ENCODE measurements at regions not wholly inside any gene's neighbourhood (a gene's known extent, or its start where the extent isn't known, plus 50 kb on each side); places are given as distances from the start of the nearest gene placed in this dataset.
"Not testable (repeated sequence)": the region's sequence is repeated elsewhere in the genome, so short reads cannot be mapped to it uniquely, and the experiment has no call there.

- H3K4me2 ChIP-seq (ENCODE audit: insufficient read depth, low read length, poor library complexity, severe bottlenecking); H2AFZ ChIP-seq (ENCODE audit: low read length); H3K27ac ChIP-seq (replicated peaks; ENCODE audit: low read length); H4K91ac ChIP-seq (ENCODE audit: low read depth, low read length, poor library complexity); H3K14ac ChIP-seq (ENCODE audit: low read length); H4K8ac ChIP-seq (ENCODE audit: low read depth, low read length); DNase-seq (ENCODE audit: low spot score); H2BK12ac ChIP-seq (ENCODE audit: low read length); H3K9me3 ChIP-seq (replicated peaks in 1 of 2; ENCODE audit: control insufficient read depth in 2 of 2, insufficient read depth in 1 of 2, low read depth in 1 of 2, low read length in 2 of 2); H3K18ac ChIP-seq (ENCODE audit: low read length); H3K36me3 ChIP-seq (replicated peaks in 1 of 2; ENCODE audit: control insufficient read depth in 2 of 2, insufficient read depth in 2 of 2, low read length in 2 of 2); H2BK5ac ChIP-seq (ENCODE audit: low read length); H2AK5ac ChIP-seq (ENCODE audit: low read depth, low read length); H3K23ac ChIP-seq (ENCODE audit: low read depth, low read length, poor library complexity); H3K4me3 ChIP-seq (ENCODE audit: low read length in 2 of 2); H2BK120ac ChIP-seq (ENCODE audit: low read depth, low read length); H3K4ac ChIP-seq (ENCODE audit: low read length); H3K79me1 ChIP-seq (ENCODE audit: low read depth, low read length); H3K4me1 ChIP-seq (ENCODE audit: control insufficient read depth in 2 of 2, insufficient read depth in 1 of 2, low read depth in 1 of 2, low read length in 2 of 2); H2BK15ac ChIP-seq (ENCODE audit: low read length); H3K9ac ChIP-seq (ENCODE audit: low read depth, low read length, poor library complexity); H3K27me3 ChIP-seq (ENCODE audit: control insufficient read depth in 3 of 3, insufficient read depth in 3 of 3, low read depth in 1 of 3, low read length in 3 of 3): not testable (repeated sequence)
These were observed 459.6 kb downstream of the CDH11 start for GRCh38 chr16:64662312-64662711.

- no peak overlapping the region for H2BK120ac ChIP-seq (ENCODE audit: low read depth, low read length)
- H3K4me2 ChIP-seq (ENCODE audit: insufficient read depth, low read length, poor library complexity, severe bottlenecking) = no peak overlapping the region
- H4K91ac ChIP-seq (ENCODE audit: low read depth, low read length, poor library complexity) = no peak overlapping the region
- WGBS, 2 donors (ENCODE audit: extremely low coverage in 2 of 2, insufficient read length in 2 of 2, insufficient replicate concordance in 1 of 2) = no CpG with 5 or more reads among the region's 1 CpG
- no peak overlapping the region for H2BK12ac ChIP-seq (ENCODE audit: low read length)
- no peak overlapping the region for H2BK15ac ChIP-seq (ENCODE audit: low read length)
- H3K4me3 ChIP-seq (ENCODE audit: low read length in 2 of 2) = no peak overlapping the region
- no peak overlapping the region for H3K23ac ChIP-seq (ENCODE audit: low read depth, low read length, poor library complexity)
- H2BK5ac ChIP-seq (ENCODE audit: low read length) = no peak overlapping the region
- H3K79me1 ChIP-seq (ENCODE audit: low read depth, low read length) = no peaks in the 10 kb centered on the region
- no peaks in the 10 kb centered on the region for H3K9me3 ChIP-seq (replicated peaks in 1 of 2; ENCODE audit: control insufficient read depth in 2 of 2, insufficient read depth in 1 of 2, low read depth in 1 of 2, low read length in 2 of 2)
- no peak overlapping the region for H2AFZ ChIP-seq (ENCODE audit: low read length)
- H3K9ac ChIP-seq (ENCODE audit: low read depth, low read length, poor library complexity) = no peak overlapping the region
- H2AK5ac ChIP-seq (ENCODE audit: low read depth, low read length) = no peak overlapping the region
- no peak overlapping the region for H4K8ac ChIP-seq (ENCODE audit: low read depth, low read length)
- H3K14ac ChIP-seq (ENCODE audit: low read length) = no peak overlapping the region
- H3K36me3 ChIP-seq (replicated peaks in 1 of 2; ENCODE audit: control insufficient read depth in 2 of 2, insufficient read depth in 2 of 2, low read length in 2 of 2) = no peaks in the 10 kb centered on the region
- H3K27ac ChIP-seq (replicated peaks; ENCODE audit: low read length) = no peak overlapping the region
- no peaks in the 10 kb centered on the region for H3K4me1 ChIP-seq (ENCODE audit: control insufficient read depth in 2 of 2, insufficient read depth in 1 of 2, low read depth in 1 of 2, low read length in 2 of 2)
- H3K4ac ChIP-seq (ENCODE audit: low read length) = no peak overlapping the region
- H3K27me3 ChIP-seq (ENCODE audit: control insufficient read depth in 3 of 3, insufficient read depth in 3 of 3, low read depth in 1 of 3, low read length in 3 of 3) = no peaks in the 10 kb centered on the region
- DNase-seq (ENCODE audit: low spot score) = no peak
- H3K18ac ChIP-seq (ENCODE audit: low read length) = no peak overlapping the region
These were observed 462.0 kb downstream of the CDH11 start for GRCh38 chr16:64659866-64660265.

- Histone ChIP-seq H2AK5ac (ENCODE audit: low read depth, low read length) (no peak overlapping the region), H3K27me3 (ENCODE audit: control insufficient read depth in 3 of 3, insufficient read depth in 3 of 3, low read depth in 1 of 3, low read length in 3 of 3) (no peaks in the 10 kb centered on the region), H3K14ac (ENCODE audit: low read length) (no peak overlapping the region), H4K91ac (ENCODE audit: low read depth, low read length, poor library complexity) (no peak overlapping the region), H3K4me3 (ENCODE audit: low read length in 2 of 2) (no peak overlapping the region), H3K4me2 (ENCODE audit: insufficient read depth, low read length, poor library complexity, severe bottlenecking) (no peak overlapping the region), H2BK12ac (ENCODE audit: low read length) (no peak overlapping the region), H3K36me3 (replicated peaks in 1 of 2; ENCODE audit: control insufficient read depth in 2 of 2, insufficient read depth in 2 of 2, low read length in 2 of 2) (no peaks in the 10 kb centered on the region), H3K4ac (ENCODE audit: low read length) (no peak overlapping the region), H3K9ac (ENCODE audit: low read depth, low read length, poor library complexity) (no peak overlapping the region), H3K27ac (replicated peaks; ENCODE audit: low read length) (no peak overlapping the region), H2AFZ (ENCODE audit: low read length) (no peak overlapping the region), H2BK120ac (ENCODE audit: low read depth, low read length) (no peak overlapping the region), H3K4me1 (ENCODE audit: control insufficient read depth in 2 of 2, insufficient read depth in 1 of 2, low read depth in 1 of 2, low read length in 2 of 2) (no peaks in the 10 kb centered on the region), H3K79me1 (ENCODE audit: low read depth, low read length) (no peaks in the 10 kb centered on the region), H3K18ac (ENCODE audit: low read length) (no peak overlapping the region), H3K9me3 (replicated peaks in 1 of 2; ENCODE audit: control insufficient read depth in 2 of 2, insufficient read depth in 1 of 2, low read depth in 1 of 2, low read length in 2 of 2) (no peaks in the 10 kb centered on the region), H2BK5ac (ENCODE audit: low read length) (no peak overlapping the region), H3K23ac (ENCODE audit: low read depth, low read length, poor library complexity) (no peak overlapping the region), H2BK15ac (ENCODE audit: low read length) (no peak overlapping the region), H4K8ac (ENCODE audit: low read depth, low read length) (no peak overlapping the region)
- DNase-seq (ENCODE audit: low spot score) = no peak
- WGBS, 2 donors (ENCODE audit: extremely low coverage in 2 of 2, insufficient read length in 2 of 2, insufficient replicate concordance in 1 of 2) = no CpG with 5 or more reads among the region's 3 CpGs
These were observed 464.4 kb downstream of the CDH11 start for GRCh38 chr16:64657316-64658011.

GRCh38 chr16:64656471-64656870, 465.4 kb downstream of the CDH11 start:
- no peak overlapping the region for H3K18ac ChIP-seq (ENCODE audit: low read length)

More at GRCh38 chr16:64656471-64656870, 465.4 kb downstream of the CDH11 start:
- H2AK5ac ChIP-seq (ENCODE audit: low read depth, low read length) = no peak overlapping the region
- no peak overlapping the region for H3K23ac ChIP-seq (ENCODE audit: low read depth, low read length, poor library complexity)
- H2BK5ac ChIP-seq (ENCODE audit: low read length) = no peak overlapping the region
- no peaks in the 10 kb centered on the region for H3K27me3 ChIP-seq (ENCODE audit: control insufficient read depth in 3 of 3, insufficient read depth in 3 of 3, low read depth in 1 of 3, low read length in 3 of 3)
- no peaks in the 10 kb centered on the region for H3K79me1 ChIP-seq (ENCODE audit: low read depth, low read length)
- WGBS, 2 donors (ENCODE audit: extremely low coverage in 2 of 2, insufficient read length in 2 of 2, insufficient replicate concordance in 1 of 2) = no CpG with 5 or more reads among the region's 4 CpGs
- H4K8ac ChIP-seq (ENCODE audit: low read depth, low read length) = no peak overlapping the region
- no peak overlapping the region for H3K9ac ChIP-seq (ENCODE audit: low read depth, low read length, poor library complexity)
- no peak overlapping the region for H2BK120ac ChIP-seq (ENCODE audit: low read depth, low read length)
- no peak overlapping the region for H2BK15ac ChIP-seq (ENCODE audit: low read length)
- no peaks in the 10 kb centered on the region for H3K9me3 ChIP-seq (replicated peaks in 1 of 2; ENCODE audit: control insufficient read depth in 2 of 2, insufficient read depth in 1 of 2, low read depth in 1 of 2, low read length in 2 of 2)
- no peak overlapping the region for H3K4me3 ChIP-seq (ENCODE audit: low read length in 2 of 2)
- no peak overlapping the region for H3K27ac ChIP-seq (replicated peaks; ENCODE audit: low read length)
- no peaks in the 10 kb centered on the region for H3K4me1 ChIP-seq (ENCODE audit: control insufficient read depth in 2 of 2, insufficient read depth in 1 of 2, low read depth in 1 of 2, low read length in 2 of 2)
- no peak overlapping the region for H2BK12ac ChIP-seq (ENCODE audit: low read length)
- H3K14ac ChIP-seq (ENCODE audit: low read length) = no peak overlapping the region
- no peak overlapping the region for H2AFZ ChIP-seq (ENCODE audit: low read length)
- H4K91ac ChIP-seq (ENCODE audit: low read depth, low read length, poor library complexity) = no peak overlapping the region
- no peak for DNase-seq (ENCODE audit: low spot score)
- H3K4ac ChIP-seq (ENCODE audit: low read length) = no peak overlapping the region
- no peak overlapping the region for H3K4me2 ChIP-seq (ENCODE audit: insufficient read depth, low read length, poor library complexity, severe bottlenecking)
- H3K36me3 ChIP-seq (replicated peaks in 1 of 2; ENCODE audit: control insufficient read depth in 2 of 2, insufficient read depth in 2 of 2, low read length in 2 of 2) = no peaks in the 10 kb centered on the region
